HEK293T (cell line): ENCODE measurements at regions not wholly inside any gene's neighbourhood (a gene's known extent, or its start where the extent isn't known, plus 50 kb on each side); places are given as distances from the start of the nearest gene placed in this dataset.

ENCODE experiments used
- BHLHE40 ChIP-seq: fragments of 450-650 bp; IDR thresholded peaks from 2 replicates; pipeline ENCODE4 v1.6.1; 2016; ENCODE audit warnings: mild to moderate bottlenecking, moderate library complexity, borderline replicate concordance
- ELF4 ChIP-seq: fragments of 450-650 bp; IDR thresholded peaks from 2 replicates; pipeline ENCODE4 v1.6.1; 2017; ENCODE audit warnings: antibody characterized with exemption
- FOXK2 ChIP-seq: fragments of 450-650 bp; IDR thresholded peaks from 2 replicates; pipeline ENCODE4 v1.6.1; 2016; ENCODE audit warnings: mild to moderate bottlenecking
- FOXM1 ChIP-seq: fragments of 450-650 bp; IDR thresholded peaks from 2 replicates; pipeline ENCODE4 v1.6.1; 2017; ENCODE audit warnings: mild to moderate bottlenecking, borderline replicate concordance
- HDGF ChIP-seq: fragments of 450-650 bp; IDR thresholded peaks from 2 replicates; pipeline ENCODE4 v1.6.1; 2017; ENCODE audit warnings: antibody characterized with exemption, borderline replicate concordance
- LEF1 ChIP-seq: fragments of 450-650 bp; IDR thresholded peaks from 2 replicates; pipeline ENCODE4 v1.6.1; 2017; ENCODE audit warnings: mild to moderate bottlenecking, borderline replicate concordance
- NFRKB ChIP-seq: fragments of 450-650 bp; IDR thresholded peaks from 2 replicates; pipeline ENCODE4 v1.6.1; 2016; ENCODE audit warnings: mild to moderate bottlenecking, moderate library complexity
- SP1 ChIP-seq: fragments of 450-650 bp; IDR thresholded peaks from 2 replicates; pipeline ENCODE4 v1.6.1; 2017
- SUZ12 ChIP-seq: fragments of 450-650 bp; IDR thresholded peaks from 2 replicates; pipeline ENCODE4 v1.6.1; 2016; ENCODE audit warnings: mild to moderate bottlenecking
- ZNF384 ChIP-seq: fragments of 450-650 bp; IDR thresholded peaks from 2 replicates; pipeline ENCODE4 v1.6.1; 2016

DNA sequence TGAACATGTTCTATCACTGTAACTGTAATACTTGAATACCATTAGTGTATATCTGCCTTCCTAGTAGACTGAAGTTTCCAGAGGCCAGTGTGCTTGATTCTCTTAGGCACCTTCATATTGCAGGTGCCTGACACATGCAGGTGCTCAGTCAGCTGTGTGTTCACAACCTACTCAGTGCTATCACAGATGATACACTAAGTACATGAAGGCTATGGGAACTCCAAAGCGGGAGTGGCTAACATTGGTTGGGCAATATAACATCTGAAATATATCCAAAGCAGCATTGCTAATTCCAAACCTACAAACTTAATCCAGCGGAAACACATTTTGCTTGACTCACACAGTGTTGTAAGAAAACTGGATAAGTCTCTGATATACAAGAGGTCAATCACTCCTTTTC, 539.3 kb upstream of the ISX start:
- TF ChIP-seq ZNF384 (no peak), NFRKB (no peak), SUZ12 (no peak), FOXM1 (no peak), BHLHE40 (no peak), ELF4 (no peak), HDGF (no peak), FOXK2 (no peak), LEF1 (no peak), SP1 (no peak)
